ENCODE measurements at regions not wholly inside any gene's neighbourhood (a gene's known extent, or its start where the extent isn't known, plus 50 kb on each side); places are given as distances from the start of the nearest gene placed in this dataset.

GRCh38 chr10:27451054-27451453, 53.0 kb upstream of the RAB18 start:
- no peak for DNase-seq
- H3K36me3 Mint-ChIP-seq (ENCODE audit: insufficient read depth, unreplicated experiment), result no peaks in the 10 kb centered on the region
- no peak overlapping the region for H3K27ac Mint-ChIP-seq (ENCODE audit: unreplicated experiment)
- peaks cover 12% of the 10 kb centered on the region for H3K4me1 Mint-ChIP-seq (ENCODE audit: low read depth, unreplicated experiment)
- no peak overlapping the region for H3K4me3 Mint-ChIP-seq (ENCODE audit: low read depth, unreplicated experiment)
- intact Hi-C loops (cut with micrococcal nuclease; ENCODE audit: unreplicated experiment), result no loop called here
- H3K27me3 Mint-ChIP-seq (ENCODE audit: unreplicated experiment), result no peaks in the 10 kb centered on the region
- CTCF ChIA-PET, result no interaction called here
- no peak for TF ChIP-seq CTCF (IDR thresholded peaks at IDR 0.05; ENCODE audit: unreplicated experiment)
- BruUV-seq (replicated peaks), result no TSS peak
- no peaks in the 10 kb centered on the region for H3K9me3 Mint-ChIP-seq (ENCODE audit: low read depth, unreplicated experiment)

GRCh38 chr10:27450225-27450624, 53.9 kb upstream of the RAB18 start:
- Mint-ChIP-seq H3K4me3 (ENCODE audit: low read depth, unreplicated experiment) (no peak overlapping the region), H3K36me3 (ENCODE audit: insufficient read depth, unreplicated experiment) (no peaks in the 10 kb centered on the region), H3K9me3 (ENCODE audit: low read depth, unreplicated experiment) (no peaks in the 10 kb centered on the region), H3K4me1 (ENCODE audit: low read depth, unreplicated experiment) (peaks cover 13% of the 10 kb centered on the region), H3K27me3 (ENCODE audit: unreplicated experiment) (no peaks in the 10 kb centered on the region), H3K27ac (ENCODE audit: unreplicated experiment) (no peak overlapping the region)
- TF ChIP-seq CTCF (IDR thresholded peaks at IDR 0.05; ENCODE audit: unreplicated experiment), result no peak
- DNase-seq, result no peak
- intact Hi-C loops (cut with micrococcal nuclease; ENCODE audit: unreplicated experiment), result no loop called here
- CTCF ChIA-PET, result no interaction called here
- BruUV-seq (replicated peaks), result no TSS peak

- H3K27me3 Mint-ChIP-seq (ENCODE audit: unreplicated experiment), result no peaks in the 10 kb centered on the region
- H3K4me1 Mint-ChIP-seq (ENCODE audit: low read depth, unreplicated experiment), result peaks cover 13% of the 10 kb centered on the region
- no peaks in the 10 kb centered on the region for H3K36me3 Mint-ChIP-seq (ENCODE audit: insufficient read depth, unreplicated experiment)
- CTCF ChIA-PET, result no interaction called here
- DNase-seq, result no peak
- no peak for TF ChIP-seq CTCF (IDR thresholded peaks at IDR 0.05; ENCODE audit: unreplicated experiment)
- H3K9me3 Mint-ChIP-seq (ENCODE audit: low read depth, unreplicated experiment), result no peaks in the 10 kb centered on the region
- H3K27ac Mint-ChIP-seq (ENCODE audit: unreplicated experiment), result no peak overlapping the region
- intact Hi-C loops (cut with micrococcal nuclease; ENCODE audit: unreplicated experiment), result loop anchor here (5.0 kb wide), 1 partner anchor 77 kb away; no protein-coding TSS in a partner anchor
- BruUV-seq (replicated peaks), result no TSS peak
- no peak overlapping the region for H3K4me3 Mint-ChIP-seq (ENCODE audit: low read depth, unreplicated experiment)
These were observed 54.5 kb upstream of the RAB18 start for GRCh38 chr10:27449571-27449970.

GRCh38 chr10:27448921-27449320, 55.2 kb upstream of the RAB18 start:
- no peaks in the 10 kb centered on the region for H3K36me3 Mint-ChIP-seq (ENCODE audit: insufficient read depth, unreplicated experiment)
- CTCF ChIA-PET, result no interaction called here
- DNase-seq, result no peak
- H3K4me1 Mint-ChIP-seq (ENCODE audit: low read depth, unreplicated experiment), result peaks cover 13% of the 10 kb centered on the region
- H3K27me3 Mint-ChIP-seq (ENCODE audit: unreplicated experiment), result no peaks in the 10 kb centered on the region
- no peak for TF ChIP-seq CTCF (IDR thresholded peaks at IDR 0.05; ENCODE audit: unreplicated experiment)
- no peak overlapping the region for H3K4me3 Mint-ChIP-seq (ENCODE audit: low read depth, unreplicated experiment)
- H3K27ac Mint-ChIP-seq (ENCODE audit: unreplicated experiment), result no peak overlapping the region
- no TSS peak for BruUV-seq (replicated peaks)
- intact Hi-C loops (cut with micrococcal nuclease; ENCODE audit: unreplicated experiment), result loop anchor here (5.0 kb wide), 1 partner anchor 77 kb away; no protein-coding TSS in a partner anchor
- H3K9me3 Mint-ChIP-seq (ENCODE audit: low read depth, unreplicated experiment), result no peaks in the 10 kb centered on the region
